HG03575 (cell line): ENCODE measurements at regions not wholly inside any gene's neighbourhood (a gene's known extent, or its start where the extent isn't known, plus 50 kb on each side); places are given as distances from the start of the nearest gene placed in this dataset.

Source experiments
- ATAC-seq: cut with Tn5 transposase; IDR thresholded peaks from one replicate; pipeline ENCODE4 v1.9.1; 2021; ENCODE audit not compliant: unreplicated experiment, insufficient number of reproducible peaks, low FRiP score; ENCODE audit errors: extremely low read depth

DNA sequence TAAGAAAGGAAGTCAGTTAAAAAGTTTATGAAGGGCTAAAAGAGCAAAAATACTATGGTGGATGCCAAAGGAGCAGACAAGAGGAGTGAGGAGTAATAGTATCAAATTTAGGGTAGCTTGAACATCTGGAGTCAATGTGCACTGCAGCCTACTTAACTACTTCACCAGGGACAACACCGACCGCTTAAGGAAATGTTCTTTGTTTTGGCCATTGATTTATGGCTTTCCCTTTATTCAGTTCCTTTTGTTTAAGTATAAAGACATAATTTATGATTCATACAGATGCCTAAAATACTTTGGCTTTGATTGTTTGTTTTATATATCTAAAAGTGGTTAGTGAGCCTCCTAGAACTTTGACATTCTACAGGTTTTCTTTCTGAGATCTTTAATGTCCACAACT, 276.3 kb upstream of the PRR20A start:
- no peak for ATAC-seq

DNA sequence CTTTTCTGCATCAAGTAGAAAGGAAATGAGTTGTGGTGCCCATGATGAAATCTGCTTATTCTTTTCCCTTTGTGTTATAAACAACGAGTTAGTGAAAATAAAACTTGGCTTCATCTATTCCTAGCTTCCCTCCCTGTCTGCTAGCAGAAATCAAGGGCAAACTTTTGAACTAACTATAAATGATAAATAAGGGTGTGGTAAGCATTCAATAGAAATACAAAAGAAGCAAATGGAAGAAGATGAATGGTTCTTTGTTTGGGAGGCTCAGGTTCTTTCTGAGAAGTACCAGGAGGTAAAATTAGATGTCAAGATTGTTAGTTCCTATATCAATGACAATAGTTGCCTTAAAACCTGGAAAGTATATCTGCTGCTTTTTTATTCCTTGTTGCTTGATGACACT, 275.3 kb upstream of the PRR20A start:
- ATAC-seq = no peak

DNA sequence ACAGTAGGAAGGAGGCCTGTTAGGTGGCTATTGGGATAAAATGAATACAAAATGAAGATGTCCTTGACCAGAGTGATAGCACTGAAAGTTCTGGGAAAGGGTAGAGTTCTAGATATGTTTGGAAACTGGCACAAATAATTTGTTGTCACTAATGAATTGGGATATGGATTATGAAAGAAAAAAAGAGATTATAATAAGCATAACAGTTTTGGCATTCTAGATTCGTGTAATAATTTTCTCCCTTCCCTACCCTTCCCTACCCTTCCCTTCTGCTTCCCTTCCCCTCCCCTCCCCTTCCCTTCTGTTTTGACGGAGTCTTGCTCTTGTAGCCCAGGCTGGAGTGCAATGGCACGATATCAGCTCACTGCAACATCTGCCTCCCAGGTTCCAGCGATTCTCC, 271.0 kb upstream of the PRR20A start:
- no peak for ATAC-seq

DNA sequence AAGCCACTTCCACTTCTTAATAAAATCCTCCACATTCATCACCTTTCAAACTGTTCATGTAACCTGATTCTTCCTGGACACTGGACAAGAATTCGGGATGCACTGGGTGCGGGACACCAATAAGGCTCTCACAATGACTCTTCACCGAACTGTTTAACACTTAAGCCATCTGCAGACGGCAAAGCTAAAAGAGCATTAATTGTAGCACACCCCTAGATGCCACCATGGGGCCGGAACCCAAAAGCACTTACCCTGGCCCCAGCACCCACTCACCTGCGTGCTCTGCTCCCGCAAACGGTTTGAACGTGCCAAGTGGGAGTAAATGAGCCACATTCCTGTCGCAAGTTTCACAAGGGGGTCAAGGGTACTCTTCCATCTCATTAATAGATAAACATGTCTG, 254.3 kb upstream of the PRR20A start:
- no peak for ATAC-seq

DNA sequence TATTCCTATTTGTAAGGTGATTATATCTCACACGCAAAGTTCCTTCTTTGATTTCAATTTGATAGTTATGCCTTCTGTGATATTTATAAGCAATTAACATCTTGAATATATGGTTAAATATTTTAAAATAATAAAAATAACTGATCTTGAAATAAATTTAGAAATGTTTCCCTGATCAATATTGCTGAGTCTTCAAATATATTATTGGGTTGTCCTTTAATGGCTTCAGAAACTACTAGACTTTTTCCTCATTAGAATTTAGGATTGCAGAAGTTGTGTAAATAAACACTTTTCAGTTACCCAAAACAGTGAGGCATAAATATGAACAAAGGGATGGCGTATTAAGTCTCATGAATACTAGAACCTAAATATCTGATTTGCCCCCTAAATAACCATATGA, 252.3 kb upstream of the PRR20A start:
- no peak for ATAC-seq

DNA sequence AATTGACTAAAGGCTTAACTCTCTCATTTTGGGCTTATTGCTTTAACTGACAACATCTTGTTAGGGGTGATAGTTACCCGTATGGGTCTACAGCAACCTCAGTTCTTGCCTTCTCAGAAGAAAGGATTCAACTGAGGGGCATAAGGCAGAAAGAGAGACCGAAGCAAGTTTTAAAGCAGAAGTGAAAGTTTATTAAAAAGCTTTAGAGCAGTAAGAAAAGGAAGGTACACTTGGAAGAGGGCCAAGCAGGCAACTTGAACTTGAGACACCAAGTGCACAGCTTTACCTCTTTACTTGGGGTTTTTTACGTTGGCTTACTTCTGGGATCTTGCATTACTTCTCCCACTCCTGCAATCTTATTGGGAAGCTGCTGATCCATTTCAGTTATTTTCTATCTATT, 246.9 kb upstream of the PRR20A start:
- ATAC-seq = no peak

DNA sequence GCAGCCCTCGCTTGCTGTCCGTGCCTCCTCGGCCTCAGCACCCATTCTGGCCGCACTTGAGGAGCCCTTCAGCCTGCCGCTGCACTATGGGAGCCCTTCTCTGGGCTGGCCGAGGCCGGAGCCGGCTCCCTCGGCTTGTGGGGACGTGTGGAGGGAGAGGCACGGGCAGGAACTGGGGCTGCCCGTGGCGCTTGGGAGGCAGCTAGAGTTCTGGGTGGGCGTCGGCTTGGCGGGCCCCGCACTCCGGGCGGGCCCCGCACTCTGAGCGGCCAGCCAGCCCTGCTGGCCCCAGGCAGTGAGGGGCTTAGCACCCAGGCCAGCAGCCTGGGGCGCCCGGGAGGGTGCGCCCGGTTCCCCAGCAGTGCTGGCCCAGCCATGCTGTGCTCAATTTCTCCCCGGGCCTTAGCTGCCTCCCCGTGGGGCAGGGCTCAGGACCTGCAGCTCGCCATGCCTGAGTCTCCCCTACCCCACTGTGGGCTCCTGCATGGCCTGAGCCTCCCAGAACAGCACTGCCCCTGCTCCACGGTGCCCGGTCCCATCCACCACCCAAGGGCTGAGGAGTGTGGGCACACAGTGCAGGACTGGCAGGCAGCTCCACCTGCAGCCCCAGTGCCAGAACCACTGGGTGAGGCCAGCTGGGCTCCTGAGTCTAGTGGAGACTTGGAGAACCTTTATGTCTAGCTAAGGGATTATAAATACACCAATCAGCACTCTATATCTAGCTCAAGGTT, 240.0 kb upstream of the PRR20A start:
- no peak for ATAC-seq

DNA sequence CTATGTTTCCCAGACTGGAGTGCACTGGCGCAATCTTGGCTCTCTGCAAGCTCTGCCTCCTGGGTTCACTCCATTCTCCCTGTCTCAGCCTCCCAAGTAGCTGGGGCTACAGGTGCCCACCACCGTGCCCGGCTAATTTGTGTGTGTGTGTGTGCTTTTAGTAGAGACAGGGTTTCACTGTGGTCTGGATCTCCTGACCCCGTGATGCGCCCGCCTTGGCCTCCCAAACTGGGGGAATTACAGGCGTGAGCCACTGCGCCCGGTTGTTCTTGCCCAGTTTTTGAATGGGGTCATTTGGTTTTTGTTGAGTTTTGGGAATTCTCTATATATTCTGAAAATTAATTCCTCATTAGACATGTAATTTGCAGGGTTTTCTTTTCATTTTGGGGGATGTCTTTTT, 238.4 kb upstream of the PRR20A start:
- no peak for ATAC-seq

DNA sequence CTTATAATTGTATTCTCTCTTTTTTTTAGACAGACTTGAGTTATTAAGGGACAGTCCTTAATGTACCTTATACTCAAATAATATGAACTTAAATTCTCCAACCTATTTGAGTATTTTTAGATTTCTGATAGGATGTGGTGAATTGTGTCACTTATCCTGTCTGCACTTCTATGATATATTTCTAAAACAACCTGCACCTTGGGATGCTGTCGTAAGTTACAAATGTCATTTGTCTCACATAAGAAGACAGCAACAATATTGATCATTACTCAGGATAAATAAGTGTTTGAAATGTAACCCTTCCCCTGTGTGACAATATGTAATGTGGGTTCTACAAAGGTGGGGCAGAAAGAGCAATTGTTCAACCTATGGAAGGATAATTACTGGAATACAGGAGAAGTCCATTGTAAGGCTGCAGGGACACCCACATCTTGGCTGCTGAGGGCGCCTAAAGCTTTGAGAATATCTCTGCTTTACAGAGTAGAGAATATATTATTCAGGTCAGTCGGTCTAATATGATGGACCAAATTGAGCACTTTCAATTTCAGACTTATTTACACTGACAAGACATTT, 236.9 kb upstream of the PRR20A start:
- no peak for ATAC-seq

DNA sequence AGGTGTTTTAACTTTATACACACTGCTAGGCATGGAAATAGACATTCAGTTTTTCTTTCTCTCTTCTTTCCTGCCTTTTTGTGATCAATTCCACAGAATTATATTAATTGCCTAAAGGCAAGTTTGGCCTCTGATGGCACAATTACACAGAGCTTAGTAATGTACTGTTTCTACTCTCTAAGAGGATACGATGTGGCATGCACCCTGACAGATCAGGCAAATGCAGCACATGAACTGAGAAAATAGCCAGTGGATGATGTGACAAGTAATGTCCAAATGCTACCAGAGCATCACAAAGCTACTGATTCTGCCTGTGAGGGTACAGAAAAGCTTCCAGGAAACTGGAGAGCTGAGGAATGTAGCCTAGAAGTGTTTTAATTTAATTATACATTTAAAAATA, 233.8 kb upstream of the PRR20A start:
- no peak for ATAC-seq

DNA sequence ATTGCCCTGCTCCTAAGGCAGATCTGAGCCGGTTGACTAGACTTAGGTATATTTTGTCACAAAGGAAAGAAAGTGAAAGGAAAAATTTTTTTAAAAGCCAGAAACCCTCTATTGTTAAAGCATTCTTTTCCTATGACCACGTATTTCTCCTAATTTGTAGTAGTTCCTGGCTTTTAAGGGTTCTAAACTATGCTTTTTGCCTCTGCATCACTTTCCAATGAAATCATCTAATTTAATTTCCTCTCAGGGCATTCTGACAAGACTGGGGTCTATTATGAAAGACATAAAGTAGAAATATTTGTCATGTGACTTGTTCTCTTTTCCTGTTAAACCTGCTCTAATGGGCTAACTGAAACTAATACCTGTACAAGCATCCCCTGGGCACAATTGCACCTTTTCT, 233.0 kb upstream of the PRR20A start:
- no peak for ATAC-seq

DNA sequence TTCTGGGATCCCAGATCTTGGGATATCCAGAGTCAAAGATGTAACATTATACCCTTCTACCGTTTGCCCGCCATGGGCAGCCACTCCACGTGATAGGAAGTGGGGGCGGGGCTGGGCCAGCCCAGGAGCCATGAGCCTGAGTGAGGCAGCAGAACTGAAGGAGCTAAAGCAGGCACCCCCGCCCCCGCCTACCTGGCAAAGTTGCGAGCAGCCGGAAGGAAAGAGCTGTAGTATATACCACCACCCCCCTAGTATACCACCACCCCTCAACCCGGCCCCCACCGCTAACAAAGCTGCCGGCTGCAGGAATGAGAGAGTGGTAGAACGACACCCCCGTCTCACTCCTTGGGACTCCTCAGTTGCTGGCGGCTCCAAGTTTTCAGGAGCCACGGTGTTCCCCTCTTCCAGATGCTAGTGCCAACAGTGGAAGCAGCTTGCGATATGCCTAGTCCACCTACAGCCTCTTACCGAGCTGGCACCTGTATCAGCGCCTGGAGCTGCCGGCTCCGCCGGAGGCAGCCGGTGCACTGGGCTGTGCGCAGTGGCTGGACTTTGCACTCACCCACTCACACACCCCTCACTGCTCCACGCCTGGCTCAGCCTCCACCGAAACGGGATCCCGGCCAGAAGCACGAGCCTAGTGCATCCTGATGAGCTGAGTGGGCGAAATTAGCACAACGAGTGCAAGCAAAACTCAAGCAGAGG, 230.7 kb upstream of the PRR20A start:
- no peak for ATAC-seq

DNA sequence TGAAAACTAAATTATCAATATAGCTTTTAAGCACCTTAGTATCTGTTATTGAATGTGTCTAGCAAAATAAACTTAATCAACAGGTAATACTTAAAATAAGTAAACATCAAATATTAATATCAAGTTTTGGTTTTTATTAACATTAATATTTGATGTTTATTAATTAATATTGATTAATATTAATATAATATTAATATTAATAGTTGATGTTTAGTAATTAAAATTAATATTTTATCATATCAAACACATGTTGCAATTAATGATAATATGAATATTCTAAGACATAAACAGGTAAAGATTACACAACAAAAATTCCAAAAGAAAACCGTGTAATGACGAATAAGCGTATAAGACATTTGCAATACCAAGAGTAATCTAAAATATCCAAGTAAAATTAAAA, 222.8 kb upstream of the PRR20A start:
- no peak for ATAC-seq

DNA sequence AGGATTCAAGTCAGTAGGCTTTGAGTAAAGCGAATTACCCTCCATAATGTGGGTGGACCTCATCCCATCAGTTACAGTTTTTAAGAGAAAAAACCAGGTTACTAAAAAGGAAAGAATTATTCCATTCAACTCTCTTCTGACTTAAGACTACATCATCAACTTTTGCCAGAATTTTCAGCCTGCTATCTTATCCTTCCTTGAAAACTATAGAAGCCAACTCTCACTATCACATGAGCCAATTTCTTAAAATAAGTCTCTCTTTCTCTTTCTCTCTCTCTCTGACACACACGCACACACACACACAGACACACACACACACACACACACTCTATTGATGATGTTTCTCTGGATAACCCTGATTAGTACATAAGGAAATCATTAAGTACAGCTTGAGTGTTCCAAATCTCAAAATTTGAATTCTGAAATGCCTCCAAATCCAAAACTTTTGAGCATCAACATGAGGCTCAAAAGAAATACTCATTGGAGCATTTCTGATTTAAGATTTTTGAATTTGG, 217.0 kb upstream of the PRR20A start:
- ATAC-seq = no peak

DNA sequence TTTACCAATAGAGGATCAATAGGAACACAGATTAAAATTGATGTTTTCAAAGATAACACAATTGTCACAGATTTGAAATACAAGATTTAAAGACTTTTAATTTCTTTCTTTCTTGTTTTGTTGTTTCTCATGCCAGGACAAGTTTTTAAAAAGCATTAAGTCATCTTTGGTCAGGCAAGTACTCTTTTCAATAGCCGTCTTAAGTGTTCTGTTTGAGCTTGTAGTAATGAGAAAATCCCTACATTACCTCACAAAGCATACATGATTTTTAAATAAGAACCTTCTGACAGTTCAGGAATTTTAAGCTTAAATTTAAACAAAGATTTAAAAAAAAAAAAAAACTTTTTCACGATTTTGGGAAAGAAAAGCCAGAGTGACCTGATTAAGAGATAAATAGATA, 216.3 kb upstream of the PRR20A start:
- no peak for ATAC-seq

DNA sequence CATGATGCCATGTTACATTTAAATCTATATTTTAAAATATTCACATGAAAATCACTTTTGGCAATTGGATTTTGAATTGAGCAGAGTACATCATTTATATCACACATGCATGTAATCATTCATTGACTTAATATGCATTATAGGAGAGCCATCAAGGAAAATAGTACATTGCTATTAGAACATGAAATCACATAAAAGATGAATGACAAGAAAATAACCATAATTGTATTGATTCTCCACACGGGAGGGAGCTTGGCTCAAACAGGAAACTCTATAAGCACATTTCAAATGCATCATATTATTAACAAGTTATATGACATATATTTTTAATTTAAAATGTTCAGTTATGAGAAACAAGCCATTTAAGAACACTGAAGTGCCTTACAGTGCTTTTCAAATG, 208.6 kb upstream of the PRR20A start:
- no peak for ATAC-seq

DNA sequence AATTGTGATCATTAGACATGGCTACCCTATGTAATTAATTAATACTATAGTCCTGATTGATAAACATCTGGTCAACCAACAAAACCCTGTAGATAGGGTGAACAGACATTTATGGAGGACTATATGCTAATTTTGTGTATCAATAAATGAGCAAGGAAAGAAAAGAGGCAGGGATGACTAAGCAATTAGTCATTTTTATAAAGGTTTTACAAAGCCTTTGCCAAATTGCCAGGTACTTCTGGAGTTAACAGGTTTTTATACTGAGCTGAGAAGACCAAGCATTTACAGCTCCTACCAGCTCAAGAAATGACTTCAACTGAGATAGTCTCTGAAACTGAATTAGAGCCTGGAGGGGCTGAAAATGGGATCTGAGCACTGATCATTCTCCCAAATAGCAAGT, 186.8 kb upstream of the PRR20A start:
- no peak for ATAC-seq

DNA sequence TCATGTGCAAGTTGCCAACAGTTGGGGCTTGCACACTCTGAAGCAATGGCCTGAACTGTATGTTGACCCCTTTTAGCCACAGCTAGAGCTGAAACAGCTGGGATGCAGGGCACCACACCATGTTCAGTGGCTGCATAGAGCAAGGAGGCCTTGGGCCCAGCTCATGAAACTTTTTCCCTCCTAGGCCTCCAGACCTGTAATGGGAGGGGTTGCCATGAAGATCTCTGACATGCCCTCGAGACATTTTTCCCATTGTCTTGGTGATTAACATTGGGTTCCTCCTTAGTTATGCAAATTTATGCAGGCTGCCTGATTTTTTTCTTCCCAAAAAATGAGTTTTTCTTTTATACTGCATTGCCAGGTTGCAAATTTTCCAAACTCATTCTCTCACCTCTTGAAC, 165.1 kb upstream of the PRR20A start:
- ATAC-seq = no peak

DNA sequence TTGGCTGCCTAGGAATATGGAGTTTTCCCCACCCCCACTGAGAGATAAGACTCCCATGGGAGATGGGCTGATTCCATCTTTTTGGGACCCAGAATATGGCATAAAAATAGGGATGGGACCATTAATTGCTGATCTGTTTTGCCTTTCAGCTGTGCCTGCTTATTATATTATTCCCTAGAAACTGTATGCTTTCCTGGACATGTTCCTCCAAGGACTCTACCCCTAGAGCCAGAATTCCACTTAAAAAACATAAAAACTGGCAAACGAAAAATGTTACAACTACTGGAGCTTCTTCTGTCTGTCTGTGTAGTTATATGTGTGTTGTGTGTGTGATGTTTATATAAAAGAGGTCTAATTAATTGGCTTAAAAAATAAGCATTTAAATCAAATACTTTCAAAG, 159.9 kb upstream of the PRR20A start:
- no peak for ATAC-seq

DNA sequence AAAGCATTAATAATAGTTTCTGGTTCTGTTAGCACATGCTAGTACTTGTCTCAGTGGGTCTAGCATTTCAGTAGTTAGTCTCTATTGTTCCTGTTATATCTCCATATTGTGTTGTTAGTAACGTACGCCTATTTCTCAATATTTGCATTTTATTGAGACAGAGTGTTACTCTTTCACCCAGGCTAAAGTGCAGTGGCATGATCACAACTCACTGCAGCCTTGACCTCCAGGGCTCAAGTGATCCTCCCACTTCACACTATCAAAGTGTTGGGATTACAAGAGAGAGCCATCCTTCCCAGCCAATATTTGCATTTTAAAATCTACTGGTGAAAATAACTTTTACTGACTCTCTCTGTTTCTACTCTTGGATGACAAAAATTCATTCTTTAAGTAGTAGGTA, 154.6 kb upstream of the PRR20A start:
- ATAC-seq = no peak
